GM21737 (cell line): ENCODE measurements at regions not wholly inside any gene's neighbourhood (a gene's known extent, or its start where the extent isn't known, plus 50 kb on each side); places are given as distances from the start of the nearest gene placed in this dataset.
"Not testable (repeated sequence)": the region's sequence is repeated elsewhere in the genome, so short reads cannot be mapped to it uniquely, and the experiment has no call there.

Experiments
- ATAC-seq: cut with Tn5 transposase; IDR thresholded peaks from one replicate; pipeline ENCODE4 v1.9.1; 2021; ENCODE audit warnings: mild to moderate bottlenecking, moderate library complexity; ENCODE audit not compliant: unreplicated experiment

DNA sequence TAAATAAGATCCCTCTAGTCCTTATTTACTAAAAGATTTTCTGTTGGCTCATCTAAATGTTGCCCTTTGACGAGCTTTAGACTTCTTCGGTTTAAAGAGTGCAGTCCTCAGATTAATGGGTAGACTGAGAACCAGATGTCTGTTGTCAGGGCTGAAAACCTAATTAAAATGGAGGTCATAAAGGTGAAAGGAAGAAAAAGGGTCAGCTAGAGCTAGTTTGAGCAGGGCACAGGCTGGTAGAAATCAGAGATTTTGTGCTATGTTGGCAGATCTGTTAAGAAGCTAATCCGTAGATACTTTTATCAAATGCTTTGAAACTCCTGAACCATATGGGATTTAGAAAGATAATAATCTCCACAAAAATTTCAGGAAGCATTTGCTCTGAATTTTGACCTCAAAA is 959.0 kb downstream of the PLA2G4A start:
- ATAC-seq, result no peak

DNA sequence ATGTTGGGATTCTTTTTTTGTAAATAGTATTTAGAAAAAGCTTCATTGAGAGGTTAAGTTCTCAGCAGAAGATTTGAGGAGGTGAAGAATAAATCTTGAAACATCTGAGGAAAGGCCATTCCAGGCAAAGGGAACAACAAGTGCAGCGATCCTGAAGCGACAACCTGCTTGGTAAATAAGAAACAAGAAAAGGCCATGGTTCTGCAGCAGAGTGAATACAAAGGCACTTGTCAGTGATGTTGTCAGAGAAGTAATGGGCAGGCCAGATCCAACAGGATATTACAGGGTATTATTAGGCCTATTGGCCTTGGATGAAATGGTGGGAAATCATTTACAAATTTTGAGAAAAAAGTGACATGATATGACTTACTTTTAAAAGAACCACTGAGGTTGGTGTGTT is 960.0 kb downstream of the PLA2G4A start:
- ATAC-seq, result no peak

DNA sequence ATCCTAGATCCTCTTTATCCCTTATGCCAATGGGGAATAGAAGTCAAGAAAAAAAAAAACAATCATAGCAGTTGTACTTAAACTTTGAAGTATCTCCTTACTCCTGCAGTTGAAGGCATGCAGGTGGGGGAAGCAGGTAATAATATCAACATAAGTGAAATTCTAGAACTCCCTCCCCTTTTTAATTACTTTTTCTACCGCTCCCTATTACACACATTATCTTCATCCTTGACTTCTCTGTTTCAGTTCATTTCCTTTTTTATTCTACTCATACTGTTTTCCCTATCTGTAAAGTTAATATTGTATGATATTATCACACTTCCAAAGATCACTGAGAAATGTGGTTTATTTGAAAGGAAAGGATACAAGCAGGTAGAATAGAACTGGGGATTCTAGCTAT is 962.0 kb downstream of the PLA2G4A start:
- ATAC-seq, result no peak

DNA sequence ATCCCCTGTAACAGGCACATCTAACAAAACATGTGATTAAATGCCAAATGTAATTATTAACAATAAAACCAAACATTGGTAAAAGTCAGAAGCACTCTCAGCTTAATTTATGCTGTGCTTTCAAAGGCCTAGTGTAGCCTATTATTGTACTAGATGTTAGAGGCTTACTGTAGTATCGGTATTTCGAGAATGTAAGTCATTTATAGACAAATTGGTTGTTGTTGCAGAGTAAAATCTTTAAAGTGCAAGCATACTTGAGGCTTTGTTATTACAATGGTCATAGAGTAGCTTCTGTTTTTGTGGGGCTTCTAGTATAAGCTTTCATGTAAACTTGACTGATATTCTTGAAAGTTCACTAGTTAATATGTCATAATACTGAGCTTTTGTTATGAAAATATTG is 965.8 kb downstream of the PLA2G4A start:
- no peak for ATAC-seq

DNA sequence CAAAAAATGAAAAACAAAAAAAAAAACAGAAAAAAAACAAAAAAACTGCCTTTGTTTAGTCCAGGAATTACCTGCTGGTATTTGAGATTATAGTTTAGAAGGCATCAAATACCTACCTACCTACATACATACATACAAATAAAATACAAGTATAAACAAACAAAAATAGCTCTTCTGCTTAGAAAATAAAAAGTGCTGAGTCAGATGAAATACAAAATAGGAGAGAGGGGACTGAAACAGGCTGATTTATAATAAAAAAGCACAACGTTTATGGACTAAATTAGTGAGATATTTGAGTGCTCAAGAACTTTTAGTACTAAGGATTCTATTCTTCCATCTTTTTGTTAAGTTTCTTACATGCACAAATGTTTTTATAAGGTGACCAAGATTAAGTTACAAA is 980.8 kb downstream of the PLA2G4A start:
- no peak for ATAC-seq

DNA sequence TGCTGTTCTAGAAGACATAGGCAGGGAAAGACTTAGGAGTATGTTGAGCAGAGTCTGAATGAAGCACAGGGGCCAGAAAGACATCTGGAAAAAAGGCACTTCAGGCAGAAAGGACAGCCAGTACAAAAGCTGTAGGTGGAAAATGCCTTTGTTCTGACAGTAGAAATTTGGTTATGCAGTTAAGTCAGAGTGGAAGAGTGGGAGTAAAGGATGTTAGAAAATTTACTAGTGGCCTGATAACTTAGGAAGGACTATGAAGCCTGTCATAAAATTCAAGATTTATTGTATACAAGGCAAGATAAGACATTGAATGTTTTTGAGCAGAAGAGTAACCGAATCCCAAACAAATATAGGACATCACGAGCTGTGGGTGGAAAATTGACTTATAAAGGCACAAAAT is 987.9 kb downstream of the PLA2G4A start:
- ATAC-seq, result no peak

DNA sequence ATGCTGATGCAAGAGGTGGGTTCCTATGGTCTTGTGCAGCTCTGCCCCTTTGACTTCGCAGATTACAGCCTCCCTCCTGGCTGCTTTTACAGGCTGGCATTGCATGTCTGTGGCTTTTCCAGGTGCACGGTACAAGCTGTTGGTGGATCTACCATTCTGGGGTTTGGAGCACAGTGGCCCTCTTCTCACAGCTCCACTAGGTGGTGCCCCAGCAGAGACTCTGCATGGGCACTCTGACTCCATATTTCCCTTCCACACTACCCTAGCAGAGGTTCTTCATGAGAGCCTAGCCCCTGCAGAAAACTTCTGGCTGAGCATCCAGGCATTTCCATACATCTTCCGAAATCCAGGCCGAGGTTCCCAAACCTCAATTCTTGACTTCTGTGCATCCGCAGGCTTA is 989.0 kb downstream of the PLA2G4A start:
- ATAC-seq, result no peak

DNA sequence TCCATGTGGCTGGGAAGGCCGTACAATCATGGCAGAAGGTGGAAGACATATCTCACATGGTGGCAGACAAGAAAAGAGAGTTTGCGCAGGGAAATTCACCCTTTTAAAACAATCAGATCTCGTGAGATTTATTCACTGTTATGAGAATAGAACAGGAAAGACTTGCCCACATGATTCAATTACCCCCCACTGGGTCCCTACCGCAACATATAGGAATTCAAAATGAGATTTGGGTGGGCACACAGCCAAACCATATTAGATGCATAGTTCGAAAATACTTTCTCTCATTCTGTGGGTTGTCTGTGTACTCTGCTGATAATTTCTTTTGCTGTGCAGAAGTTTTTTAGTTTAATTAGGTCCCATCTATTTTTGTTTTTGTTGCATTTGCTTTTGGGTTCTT is 990.3 kb downstream of the PLA2G4A start:
- no peak for ATAC-seq

DNA sequence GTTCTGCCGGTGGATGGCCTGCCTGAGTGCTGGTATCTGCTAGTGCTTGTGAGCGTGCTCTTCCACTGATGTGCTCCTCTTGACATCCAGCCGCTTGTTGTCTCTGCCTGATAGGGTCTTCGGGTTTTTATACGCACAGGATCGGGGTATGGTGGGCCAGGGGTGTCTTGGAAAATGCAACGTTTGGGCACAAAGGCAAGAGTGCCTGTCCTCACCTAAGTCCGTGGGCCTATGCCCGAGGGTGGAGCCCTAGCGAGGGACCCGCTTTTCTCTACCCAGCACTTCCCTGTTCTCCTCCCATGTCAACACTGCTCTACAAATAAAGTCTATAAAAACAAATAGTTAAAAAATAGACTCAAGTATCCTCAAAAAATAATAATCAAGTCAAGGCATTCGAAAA is 1007.8 kb downstream of the PLA2G4A start:
- ATAC-seq, result no peak

DNA sequence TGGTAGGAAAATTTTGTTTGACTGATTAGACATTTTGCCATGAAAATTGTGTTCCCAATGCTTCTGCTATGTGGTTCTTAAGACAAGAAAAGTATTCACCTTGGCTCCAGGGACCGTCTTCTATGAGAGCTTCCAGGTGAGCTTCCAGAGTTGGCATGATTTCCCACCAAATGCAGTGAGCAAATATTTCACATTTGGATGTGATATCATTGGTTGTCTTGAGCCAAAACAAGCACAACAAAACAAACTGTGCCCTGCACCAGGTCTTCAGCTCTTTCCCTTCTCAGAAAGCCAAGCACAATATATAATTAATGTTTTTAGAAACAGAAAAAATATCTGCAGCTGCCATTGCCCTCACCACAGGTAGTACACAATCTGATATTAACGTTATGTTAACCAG is 1009.0 kb downstream of the PLA2G4A start:
- no peak for ATAC-seq

DNA sequence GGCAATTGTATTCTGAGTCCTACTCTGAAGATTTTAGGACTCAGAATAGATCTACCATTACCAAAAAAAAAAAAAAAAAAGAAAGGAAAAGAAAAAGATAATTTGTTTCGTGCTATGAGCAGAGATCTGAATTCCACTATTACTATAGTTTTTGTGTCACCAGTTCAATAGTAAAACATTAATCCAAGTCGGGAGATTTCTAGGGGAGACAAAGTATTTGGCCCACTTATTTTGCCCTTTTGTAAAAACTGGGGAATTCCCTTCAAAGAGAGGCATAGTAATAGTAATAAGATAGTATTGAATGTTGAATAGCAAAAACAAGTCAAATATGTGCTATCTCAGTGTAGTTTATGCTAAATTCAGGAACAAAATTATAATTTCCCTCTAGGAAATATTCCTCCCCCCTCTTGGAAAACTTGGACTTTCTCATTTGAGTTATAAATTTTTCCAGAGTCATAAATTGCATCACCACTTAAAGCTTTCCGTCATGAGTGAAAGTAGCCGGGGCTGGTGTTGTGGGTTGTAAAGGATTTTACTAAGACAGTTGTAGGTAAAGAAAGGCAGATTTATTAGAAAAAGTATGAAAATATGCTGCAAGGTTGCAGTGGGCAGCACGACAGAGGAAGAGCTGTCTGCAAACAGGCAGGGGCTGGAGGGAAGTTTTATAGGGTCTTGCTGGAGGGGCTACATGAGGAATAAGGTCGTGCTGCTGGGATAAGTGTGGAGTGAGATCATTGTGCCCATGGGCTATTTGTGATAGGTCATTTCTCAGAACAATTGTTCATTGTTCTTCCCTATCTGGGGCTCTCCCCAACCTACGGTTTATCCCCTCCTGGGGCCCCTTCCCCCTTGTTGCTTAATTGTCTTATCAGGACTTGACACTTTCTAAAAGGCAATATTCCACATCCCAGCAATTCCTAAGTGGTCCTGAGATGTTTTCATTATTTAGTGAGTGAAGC is 1009.9 kb downstream of the PLA2G4A start:
- ATAC-seq, result no peak

DNA sequence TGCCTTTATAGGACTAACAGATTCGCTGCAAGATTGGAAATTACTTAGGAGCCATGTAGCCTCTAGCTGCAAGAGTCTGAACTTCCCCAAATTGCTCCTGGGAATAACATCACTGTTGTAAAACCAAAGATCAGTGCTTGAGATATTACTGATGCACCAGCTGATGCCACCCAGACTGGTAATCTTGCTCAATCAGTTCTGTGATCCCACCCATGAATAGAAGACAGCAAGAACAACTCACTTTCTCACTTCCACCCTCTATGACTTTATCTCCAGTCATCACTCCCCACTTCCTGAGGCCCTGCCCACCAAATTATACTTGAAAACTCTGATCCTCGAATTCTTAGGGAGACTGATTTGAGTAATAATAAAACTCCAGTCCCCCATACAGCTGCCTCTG is 1011.1 kb downstream of the PLA2G4A start:
- ATAC-seq, result no peak

DNA sequence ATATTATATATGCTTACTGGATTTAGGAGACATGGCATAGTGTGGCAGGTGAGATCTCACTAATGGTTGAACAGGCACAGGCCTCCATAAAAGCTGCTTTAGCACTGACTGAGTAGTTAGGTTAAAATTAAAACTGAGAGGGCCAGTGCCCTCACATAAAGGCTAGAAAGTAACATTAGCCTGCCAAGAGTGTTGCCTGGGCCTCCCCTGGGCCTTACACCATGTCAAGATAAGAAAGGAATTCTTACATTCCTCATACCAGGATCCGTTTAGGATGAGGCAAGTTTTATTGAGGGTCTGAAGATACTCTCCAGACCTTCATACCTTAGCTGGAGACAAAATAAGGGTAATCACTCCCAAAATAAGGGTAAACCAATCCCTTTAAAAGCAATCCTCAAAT is 1011.8 kb downstream of the PLA2G4A start:
- no peak for ATAC-seq

DNA sequence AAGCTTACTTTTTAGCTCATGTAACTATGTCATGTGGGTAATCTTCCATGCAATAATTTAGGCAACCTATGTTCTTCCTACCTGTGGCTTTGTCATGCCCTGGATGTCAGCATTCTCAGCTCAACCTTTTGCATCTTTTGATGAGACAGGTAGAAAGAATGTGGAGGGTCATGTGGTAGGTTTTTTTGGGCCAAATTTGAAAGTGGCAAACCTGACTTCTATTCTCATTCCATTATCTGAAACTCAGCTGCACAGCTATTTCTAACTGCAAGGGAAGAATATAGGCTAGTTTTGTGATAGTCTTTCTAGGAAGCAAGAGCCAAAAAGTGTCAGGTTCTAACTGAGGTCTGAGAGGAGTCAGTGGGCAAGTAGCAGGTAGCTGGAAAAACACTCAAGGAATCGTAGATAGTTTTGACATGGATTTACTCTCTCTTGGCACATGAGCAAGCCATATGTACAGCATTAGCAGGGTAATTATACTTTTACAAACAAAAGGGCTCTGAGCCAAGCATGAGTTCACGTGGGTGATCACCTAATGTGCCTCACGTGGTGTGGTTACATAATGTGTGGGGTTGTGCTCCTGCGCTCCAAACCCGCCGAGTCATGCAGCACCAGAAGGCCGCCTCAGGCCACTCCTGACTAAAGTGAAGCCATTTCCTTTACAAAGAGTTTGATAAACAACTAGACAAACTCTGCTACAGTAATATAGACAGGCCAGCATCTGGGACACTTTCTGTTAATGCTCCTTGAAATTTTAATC is 1013.8 kb downstream of the PLA2G4A start:
- ATAC-seq, result no peak

DNA sequence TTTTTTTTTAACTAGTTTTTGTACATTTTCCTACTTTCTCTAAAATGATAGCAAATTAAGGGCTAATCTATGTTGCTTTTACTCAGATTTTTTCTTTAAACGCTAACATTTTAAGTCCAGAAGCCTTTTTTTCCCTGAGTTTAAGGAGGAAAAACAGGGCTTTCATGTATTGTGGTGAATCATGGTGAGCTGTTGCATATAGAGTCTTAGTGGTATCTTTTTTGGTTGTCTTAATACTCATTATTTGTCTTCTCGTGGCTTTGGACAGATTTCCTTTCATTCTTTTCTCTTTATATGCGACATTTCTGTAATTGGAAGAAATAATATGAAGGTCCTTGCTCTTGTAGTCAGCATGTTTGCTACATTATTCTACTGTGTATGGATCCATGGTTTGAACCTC is 1015.6 kb downstream of the PLA2G4A start:
- no peak for ATAC-seq

DNA sequence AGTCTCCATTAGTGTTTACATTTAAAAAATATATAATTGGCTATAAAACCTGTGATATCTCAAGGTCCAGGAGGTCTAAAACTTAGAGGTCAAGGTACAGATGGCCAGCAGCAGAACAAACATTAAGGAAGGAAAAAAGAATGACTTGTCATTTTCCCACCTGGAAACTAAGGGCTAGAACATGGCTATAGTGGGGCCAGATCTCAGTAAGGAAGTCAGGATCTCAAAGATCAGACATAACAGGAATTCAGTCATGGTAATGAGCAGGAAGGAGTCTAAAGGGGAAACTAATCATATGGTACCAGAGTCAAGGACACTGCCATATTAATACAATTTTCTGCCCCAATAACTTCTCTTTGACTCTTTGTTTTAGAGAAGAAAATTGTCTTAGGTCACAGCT is 1018.8 kb downstream of the PLA2G4A start:
- no peak for ATAC-seq

DNA sequence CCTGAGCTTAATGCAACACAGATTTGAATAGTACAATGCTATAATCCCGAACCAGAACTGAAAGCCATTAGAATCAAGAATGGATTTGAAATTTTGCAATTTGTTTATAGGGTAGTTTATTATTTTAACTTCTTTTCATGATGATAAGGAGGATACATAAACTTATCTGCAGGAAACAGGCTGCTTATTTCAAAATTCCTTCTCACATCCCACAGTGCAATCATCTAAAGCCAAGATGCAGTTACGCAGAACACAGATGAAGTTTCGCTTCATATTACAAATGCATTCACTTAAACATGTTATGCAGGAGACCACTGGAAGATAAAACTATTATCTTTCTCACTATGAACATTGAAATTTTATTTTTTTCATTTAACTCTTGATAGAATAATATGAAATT is 1019.6 kb downstream of the PLA2G4A start:
- no peak for ATAC-seq

DNA sequence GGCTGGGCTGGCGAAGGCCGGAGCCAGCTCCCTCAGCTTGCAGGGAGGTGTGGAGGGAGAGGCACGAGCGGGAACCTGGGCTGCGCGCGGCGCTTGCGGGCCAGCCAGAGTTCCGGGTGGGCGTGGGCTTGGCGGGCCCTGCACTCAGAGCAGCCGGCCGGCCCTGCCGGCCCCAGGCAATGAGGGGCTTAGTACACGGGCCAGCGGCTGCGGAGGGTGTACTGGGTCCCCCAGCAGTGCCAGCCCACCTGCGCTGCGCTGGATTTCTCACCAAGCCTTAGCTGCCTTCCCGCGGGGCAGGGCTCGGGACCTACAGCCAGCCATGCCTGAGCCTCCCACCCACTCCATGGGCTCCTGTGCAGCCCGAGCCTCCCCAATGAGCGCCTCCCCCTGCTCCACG is 1021.4 kb downstream of the PLA2G4A start:
- ATAC-seq, result not testable (repeated sequence)

DNA sequence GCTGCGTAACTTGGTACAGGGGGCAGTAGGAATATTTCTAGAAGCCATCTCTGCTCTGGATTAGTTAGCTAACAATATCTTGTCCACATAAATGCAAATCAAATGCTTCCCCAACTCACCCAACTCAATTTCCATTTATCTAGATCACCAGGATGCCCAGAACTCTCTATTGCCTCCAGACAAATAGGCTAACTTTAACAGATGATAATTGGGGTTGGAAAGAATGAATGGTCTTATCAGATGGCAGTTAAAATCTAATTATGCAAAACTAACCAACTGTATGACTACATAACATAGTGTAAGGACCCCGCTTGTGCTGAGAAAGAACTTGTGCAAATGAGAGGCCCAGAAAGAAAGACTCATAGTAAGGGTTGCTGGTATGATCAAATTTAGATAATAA is 1024.8 kb downstream of the PLA2G4A start:
- ATAC-seq, result no peak

DNA sequence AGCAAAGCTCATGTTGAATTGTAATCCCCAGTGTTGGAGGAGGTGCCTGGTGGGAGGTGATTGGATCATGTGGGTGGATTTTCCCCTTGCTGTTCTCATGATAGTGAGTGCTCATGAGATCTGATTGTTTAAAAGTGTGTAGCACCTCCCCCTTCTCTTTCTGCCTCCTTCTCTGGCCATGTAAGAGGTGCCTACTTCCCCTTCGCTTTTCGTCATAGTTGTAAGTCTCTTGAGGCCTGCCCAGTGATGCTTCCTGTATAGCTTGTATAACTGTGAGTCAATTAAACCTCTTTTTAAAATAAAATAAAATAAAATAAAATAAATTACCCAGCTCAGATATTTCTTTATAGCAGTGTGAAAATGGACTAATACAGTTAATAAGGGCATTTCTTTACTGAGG is 1025.7 kb downstream of the PLA2G4A start:
- ATAC-seq, result no peak

DNA sequence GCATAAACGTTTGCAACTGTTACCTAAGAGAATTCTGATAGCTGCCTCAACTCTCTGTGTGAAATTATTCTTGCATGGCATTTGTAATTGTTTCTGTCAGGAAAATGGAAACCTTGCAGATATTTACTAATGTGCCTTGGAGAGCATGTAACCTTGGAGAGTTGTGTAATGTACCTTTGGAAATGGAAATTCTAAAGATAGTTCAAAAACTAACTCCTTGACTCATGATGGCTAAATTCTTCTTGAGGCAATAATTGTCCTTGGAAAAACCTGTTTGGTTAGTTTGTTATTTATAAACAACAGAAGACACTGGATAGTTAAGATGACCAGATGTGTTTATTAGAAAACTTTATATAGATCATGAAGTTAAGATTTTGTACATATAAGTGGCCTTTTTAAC is 1033.8 kb downstream of the PLA2G4A start:
- ATAC-seq, result no peak

DNA sequence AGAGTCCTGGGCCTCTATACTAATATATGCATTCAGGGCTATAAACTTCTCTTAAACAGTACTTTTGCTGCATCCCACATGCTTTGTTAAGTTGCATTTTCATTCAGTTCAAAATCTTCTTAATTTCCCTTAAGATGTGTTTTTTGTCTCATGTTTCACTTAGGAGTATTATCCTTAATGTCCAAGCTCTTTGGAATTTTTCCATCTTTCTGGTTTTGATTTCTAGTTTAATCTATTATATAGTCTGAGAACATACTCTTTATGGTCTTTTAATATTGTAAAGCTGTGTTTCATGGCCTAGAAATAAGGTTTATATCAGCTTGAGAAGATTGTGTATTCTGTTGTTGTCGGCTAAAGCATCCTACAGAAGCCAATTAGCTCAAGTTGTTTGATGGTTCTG is 1041.8 kb downstream of the PLA2G4A start:
- no peak for ATAC-seq
